ENCODE measurements at regions not wholly inside any gene's neighbourhood (a gene's known extent, or its start where the extent isn't known, plus 50 kb on each side); places are given as distances from the start of the nearest gene placed in this dataset.

DNA sequence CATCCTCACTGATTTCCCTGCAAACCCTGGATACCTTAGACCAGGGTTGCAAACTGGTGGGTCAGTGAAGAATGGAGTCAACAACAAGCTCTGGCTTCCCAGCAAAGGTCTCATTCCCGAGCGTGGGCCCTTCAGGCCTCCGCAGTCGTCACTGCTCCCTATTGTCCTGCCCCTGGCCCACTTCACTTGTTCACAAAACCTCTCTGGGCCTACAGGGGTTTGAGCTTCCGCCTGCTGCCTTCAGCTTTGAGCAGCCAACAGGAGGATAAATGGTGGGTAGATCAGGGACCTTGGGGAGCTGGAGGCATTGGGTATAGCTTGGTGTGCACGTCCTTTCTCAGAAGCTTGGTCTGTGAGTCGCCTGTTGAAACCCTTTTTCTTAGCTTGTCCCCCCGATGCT lies 148.8 kb downstream of the KATNIP start:
- Mint-ChIP-seq H3K9me3 (no peaks in the 10 kb centered on the region), H3K4me1 (peaks cover 6% of the 10 kb centered on the region), H3K27ac (no peak overlapping the region), H3K27me3 (ENCODE audit: low read depth) (no peaks in the 10 kb centered on the region), H3K4me3 (no peak overlapping the region), H3K36me3 (ENCODE audit: low read depth) (peaks cover 19% of the 10 kb centered on the region)
- TF ChIP-seq, protein P1, sequence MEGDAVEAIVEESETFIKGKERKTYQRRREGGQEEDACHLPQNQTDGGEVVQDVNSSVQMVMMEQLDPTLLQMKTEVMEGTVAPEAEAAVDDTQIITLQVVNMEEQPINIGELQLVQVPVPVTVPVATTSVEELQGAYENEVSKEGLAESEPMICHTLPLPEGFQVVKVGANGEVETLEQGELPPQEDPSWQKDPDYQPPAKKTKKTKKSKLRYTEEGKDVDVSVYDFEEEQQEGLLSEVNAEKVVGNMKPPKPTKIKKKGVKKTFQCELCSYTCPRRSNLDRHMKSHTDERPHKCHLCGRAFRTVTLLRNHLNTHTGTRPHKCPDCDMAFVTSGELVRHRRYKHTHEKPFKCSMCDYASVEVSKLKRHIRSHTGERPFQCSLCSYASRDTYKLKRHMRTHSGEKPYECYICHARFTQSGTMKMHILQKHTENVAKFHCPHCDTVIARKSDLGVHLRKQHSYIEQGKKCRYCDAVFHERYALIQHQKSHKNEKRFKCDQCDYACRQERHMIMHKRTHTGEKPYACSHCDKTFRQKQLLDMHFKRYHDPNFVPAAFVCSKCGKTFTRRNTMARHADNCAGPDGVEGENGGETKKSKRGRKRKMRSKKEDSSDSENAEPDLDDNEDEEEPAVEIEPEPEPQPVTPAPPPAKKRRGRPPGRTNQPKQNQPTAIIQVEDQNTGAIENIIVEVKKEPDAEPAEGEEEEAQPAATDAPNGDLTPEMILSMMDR (IDR thresholded peaks at IDR 0.05; ENCODE audit: unreplicated experiment in 3 of 3) = no peak

DNA sequence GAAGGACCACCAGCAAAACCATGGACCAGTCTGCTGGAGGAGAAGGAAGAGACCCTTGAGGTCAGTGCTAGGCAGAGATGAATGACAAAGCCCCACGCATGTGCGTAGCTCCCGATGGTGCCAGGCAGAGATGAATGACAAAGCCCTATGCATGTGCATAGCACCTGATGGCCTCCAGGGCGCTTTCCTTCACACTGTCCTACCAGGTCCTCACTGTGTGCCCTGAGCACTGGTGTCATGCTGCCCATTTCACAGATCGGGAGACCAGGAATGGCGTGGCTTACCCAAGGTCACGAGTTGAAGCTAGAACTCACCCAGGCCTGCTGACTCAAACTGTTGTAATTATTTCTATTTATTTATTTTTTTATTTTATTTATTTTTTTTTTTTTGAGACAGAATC lies 149.6 kb downstream of the KATNIP start:
- peaks cover 27% of the 10 kb centered on the region for H3K36me3 Mint-ChIP-seq (ENCODE audit: low read depth)
- no peak overlapping the region for H3K4me3 Mint-ChIP-seq
- no peaks in the 10 kb centered on the region for H3K9me3 Mint-ChIP-seq
- peaks cover 14% of the 10 kb centered on the region for H3K4me1 Mint-ChIP-seq
- H3K27me3 Mint-ChIP-seq (ENCODE audit: low read depth) = no peaks in the 10 kb centered on the region
- no peak overlapping the region for H3K27ac Mint-ChIP-seq
- TF ChIP-seq, protein P1 (IDR thresholded peaks at IDR 0.05; ENCODE audit: unreplicated experiment in 3 of 3) = no peak

DNA sequence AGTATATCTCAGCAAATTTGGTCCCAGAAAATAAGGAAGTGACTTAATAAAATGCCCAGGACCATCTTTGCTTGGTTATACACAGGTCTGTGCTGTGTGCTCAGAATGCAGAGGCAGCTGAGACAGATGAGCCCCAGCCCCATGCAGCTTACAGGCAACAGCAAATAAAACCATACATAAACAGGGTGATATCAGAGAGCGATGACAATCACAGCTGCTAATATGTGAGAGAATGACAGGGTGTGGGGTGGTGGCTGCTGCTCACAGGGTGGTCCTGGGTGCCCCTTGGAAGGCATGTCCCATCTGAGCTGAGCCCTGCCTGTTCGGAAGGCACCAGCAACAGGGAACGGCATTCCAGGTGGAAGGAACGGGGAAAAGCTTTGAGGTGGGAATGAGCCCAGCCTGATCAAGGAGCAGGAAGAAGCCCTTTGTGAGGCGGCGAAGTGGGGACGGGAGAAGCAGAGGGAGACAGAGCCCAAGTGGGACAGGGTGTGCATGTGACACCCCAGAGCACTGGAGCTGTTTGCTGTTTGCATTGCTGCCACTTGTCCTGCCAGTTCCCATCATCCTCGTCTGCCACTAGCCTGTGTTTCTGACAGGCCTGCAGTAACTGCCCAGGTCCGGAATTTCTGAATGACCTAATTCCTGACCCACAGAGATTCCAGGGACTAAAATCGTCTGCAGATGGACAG lies 150.5 kb downstream of the KATNIP start:
- H3K36me3 Mint-ChIP-seq (ENCODE audit: low read depth) = peaks cover 28% of the 10 kb centered on the region
- peaks cover 15% of the 10 kb centered on the region for H3K4me1 Mint-ChIP-seq
- TF ChIP-seq, protein P1 (IDR thresholded peaks at IDR 0.05; ENCODE audit: unreplicated experiment in 3 of 3) = no peak
- H3K4me3 Mint-ChIP-seq = no peak overlapping the region
- no peaks in the 10 kb centered on the region for H3K9me3 Mint-ChIP-seq
- H3K27ac Mint-ChIP-seq = no peak overlapping the region
- no peaks in the 10 kb centered on the region for H3K27me3 Mint-ChIP-seq (ENCODE audit: low read depth)

DNA sequence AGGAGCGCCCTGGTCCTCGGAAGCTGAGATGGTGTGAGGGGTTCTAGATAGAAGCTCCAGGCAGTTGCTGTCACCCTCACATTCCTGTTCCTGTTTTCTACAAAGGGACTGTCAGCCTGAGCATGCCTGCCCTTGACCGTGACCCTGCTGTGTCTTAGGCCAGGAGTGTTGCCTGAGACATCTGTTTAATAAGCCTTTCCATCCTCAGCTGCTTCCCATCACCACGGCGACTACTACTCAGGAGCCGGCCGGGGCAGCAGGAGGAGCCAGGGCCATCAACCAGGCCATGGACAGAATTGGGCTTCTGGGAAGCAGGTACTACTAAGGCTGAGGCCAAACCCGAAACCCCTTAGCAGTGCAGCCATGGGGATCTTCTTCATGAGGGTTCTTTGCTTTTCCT lies 151.4 kb downstream of the KATNIP start:
- no peaks in the 10 kb centered on the region for H3K9me3 Mint-ChIP-seq
- no peak overlapping the region for H3K27ac Mint-ChIP-seq
- H3K36me3 Mint-ChIP-seq (ENCODE audit: low read depth) = peaks cover 28% of the 10 kb centered on the region
- TF ChIP-seq, protein P1 (IDR thresholded peaks at IDR 0.05; ENCODE audit: unreplicated experiment in 3 of 3) = no peak
- no peak overlapping the region for H3K4me3 Mint-ChIP-seq
- H3K4me1 Mint-ChIP-seq = peaks cover 15% of the 10 kb centered on the region
- H3K27me3 Mint-ChIP-seq (ENCODE audit: low read depth) = peaks cover 6% of the 10 kb centered on the region

DNA sequence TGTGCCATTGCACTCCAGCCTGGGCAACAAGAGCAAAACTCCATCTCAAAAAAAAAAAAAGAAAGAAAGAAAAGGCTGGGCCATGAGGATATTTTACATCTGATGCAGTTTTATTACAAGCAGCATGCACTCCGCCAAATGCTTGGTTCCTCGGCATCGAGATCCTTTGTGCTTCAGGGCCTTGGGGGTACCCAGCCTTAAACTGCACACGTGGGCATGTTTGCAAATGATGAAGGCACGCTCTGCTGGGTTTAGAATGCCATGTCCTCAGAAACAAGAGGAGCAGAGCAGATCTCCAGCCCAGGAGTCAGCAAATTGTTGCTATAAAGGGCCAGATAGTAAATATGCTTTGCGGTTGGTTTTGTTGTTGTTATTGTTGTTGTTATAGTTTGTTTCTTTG lies 153.2 kb downstream of the KATNIP start:
- no peaks in the 10 kb centered on the region for H3K9me3 Mint-ChIP-seq
- H3K36me3 Mint-ChIP-seq (ENCODE audit: low read depth) = peaks cover 26% of the 10 kb centered on the region
- H3K4me3 Mint-ChIP-seq = no peak overlapping the region
- peaks cover 6% of the 10 kb centered on the region for H3K27me3 Mint-ChIP-seq (ENCODE audit: low read depth)
- TF ChIP-seq, protein P1 (IDR thresholded peaks at IDR 0.05; ENCODE audit: unreplicated experiment in 3 of 3) = no peak
- H3K27ac Mint-ChIP-seq = peak overlapping the region in 1 of 3 experiments; percentile 68
- H3K4me1 Mint-ChIP-seq = peaks cover 22% of the 10 kb centered on the region

DNA sequence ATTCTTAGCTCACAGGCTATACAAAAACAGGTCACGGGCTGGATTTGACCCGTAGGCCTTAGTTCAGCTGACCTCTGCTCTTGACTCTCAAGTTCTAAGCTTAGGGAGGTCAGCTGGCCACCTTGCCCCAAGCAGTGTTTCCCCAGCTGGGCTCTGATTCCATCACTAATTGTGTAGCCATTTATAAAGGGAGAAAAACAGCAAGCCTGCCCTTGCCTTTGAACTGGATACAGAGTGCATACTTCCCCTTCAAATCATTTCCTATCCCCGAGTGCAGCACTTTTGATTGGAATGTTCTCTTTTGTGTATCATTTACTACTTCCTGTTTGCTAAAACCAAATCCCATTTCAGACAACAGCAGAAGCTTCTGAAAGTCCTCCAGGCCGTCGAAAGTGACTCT lies 153.6 kb downstream of the KATNIP start:
- no peaks in the 10 kb centered on the region for H3K9me3 Mint-ChIP-seq
- H3K36me3 Mint-ChIP-seq (ENCODE audit: low read depth) = peaks cover 25% of the 10 kb centered on the region

More for the DNA sequence above, 153.6 kb downstream of the KATNIP start:
- Mint-ChIP-seq H3K27ac (peak overlapping the region in 1 of 3 experiments; percentile 68), H3K4me3 (no peak overlapping the region), H3K4me1 (peaks cover 22% of the 10 kb centered on the region), H3K27me3 (ENCODE audit: low read depth) (peaks cover 6% of the 10 kb centered on the region)
- TF ChIP-seq, protein P1 (IDR thresholded peaks at IDR 0.05; ENCODE audit: unreplicated experiment in 3 of 3) = no peak
